A172 (cell line): ENCODE measurements at regions not wholly inside any gene's neighbourhood (a gene's known extent, or its start where the extent isn't known, plus 50 kb on each side); places are given as distances from the start of the nearest gene placed in this dataset.

Source experiments
- DNase-seq: peaks from one replicate; pipeline ENCODE4 v3.0.0-alpha.2; 2015; ENCODE audit warnings: low spot score

DNA sequence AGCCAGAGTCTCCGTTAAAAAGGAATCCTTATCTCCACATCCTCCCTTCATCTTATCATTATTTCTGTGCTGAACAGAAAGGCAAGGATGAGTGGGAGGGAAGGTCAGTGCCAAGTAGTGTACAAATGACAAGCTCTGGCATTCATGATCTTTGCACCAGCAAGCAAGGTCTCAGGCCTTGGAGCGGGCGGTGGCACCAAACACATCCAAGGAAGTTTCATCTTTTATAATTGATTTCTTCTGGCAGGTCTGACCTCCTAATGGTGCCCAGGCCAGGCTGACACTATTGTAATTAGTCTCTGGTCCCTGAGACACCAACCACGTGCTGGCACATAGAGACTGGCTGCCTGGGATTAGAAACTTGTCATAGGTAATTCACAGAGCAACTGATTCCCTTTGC, 336.6 kb downstream of the EN1 start:
- DNase-seq = no peak

DNA sequence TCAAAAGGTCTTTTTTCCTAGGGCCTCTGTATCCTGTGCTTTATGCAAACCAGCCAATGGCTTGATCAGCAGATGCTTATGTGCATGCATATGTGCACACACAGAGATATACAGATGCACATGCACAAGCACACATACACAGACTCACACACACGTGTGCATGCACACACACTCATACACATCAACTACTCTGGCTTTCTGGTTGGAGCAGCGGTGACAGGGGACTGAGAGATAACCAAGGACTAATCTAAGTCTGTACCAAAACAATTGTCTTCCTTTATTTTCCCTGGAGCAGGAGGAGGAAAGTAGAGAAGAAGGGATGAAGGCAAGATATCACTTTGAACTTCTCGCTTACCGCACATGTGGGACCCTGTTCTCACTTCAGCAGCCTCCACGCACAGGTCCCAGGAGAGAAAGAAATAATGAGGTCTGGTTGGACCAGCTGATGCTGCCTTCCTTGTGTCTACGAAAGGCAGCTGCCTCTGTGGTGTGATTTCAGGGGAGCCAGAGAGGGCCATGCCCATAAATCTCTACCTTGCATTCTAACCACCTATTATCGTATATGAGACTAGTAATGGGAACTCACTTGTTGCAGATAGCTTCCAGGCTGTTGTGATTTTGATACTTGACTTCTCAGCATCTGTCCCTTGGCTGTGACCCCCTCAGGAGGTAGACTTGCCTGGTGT, 338.0 kb downstream of the EN1 start:
- no peak for DNase-seq

DNA sequence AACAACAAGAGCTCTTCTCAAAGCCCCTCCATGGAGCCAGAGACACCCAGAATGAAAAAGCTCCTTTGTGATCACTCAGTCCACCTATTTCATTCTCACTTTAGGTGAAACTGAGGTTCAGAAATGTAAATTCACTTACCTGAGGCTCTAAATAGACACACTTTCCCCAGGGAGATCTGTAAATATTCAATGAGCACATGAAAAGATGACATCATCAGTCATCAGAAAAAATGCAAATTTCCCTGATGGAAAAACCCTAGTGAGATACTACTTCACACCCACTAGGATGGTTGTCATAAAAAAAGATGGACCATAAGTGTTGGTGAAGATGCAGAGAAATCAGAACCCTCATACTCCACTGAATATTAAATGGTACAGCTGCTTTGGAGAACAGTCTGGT, 339.2 kb downstream of the EN1 start:
- no peak for DNase-seq

DNA sequence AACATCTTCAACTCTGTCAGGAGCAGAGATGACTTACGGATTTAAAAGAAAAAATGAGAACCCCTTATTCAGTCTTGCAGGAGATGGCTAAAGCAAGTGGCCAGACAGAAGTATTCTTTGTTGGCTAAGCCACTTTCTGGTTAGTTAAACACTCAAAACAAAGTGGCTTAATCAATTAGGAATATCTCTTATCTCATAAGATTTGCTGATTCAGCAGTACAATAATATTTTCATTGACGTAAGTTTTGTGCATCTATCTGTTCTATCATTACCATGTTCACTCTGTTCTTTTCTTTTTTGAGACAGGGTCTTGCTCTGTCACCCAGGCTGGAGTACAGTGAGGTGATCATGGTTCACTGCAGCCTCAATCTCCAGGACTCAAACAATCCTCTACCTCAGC, 342.0 kb downstream of the EN1 start:
- no peak for DNase-seq

DNA sequence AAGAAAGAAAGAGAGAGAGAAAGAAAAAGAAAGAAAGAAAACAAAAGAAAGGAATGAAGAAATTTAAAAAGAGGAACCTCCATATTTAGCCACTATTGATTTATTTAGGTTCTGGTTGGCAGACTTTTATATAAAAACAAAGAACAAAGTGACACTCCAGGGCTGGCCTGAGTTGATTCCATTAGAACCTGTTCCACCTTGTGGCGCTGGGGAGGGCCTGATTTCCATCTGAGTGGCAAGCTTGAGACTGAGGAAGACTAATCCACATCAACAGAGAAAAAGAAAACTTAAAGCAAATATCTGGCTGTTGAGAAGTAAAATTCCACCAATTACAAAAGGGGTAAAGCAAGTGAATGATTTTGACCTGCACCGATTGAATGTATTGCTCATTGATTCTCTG, 345.3 kb downstream of the EN1 start:
- DNase-seq = no peak

DNA sequence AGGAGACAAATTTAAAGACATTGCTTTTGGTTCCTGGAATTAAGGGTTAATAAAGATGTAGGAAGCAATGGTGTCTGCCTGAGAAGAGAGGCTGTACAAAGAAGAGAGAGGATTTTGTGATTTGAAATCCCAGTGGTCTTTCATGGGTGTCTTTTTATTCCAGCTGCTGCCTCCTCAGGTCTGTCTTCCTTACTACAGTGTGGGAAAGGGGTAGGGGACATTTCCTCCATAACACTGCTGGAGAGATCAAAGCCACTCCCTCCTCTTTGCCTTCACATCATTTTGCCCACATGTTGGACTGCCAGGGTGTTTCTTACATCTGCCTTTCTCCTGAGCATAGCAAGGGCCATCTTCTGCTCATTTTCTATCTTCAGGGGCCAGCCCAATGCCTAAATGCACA, 348.5 kb downstream of the EN1 start:
- no peak for DNase-seq

DNA sequence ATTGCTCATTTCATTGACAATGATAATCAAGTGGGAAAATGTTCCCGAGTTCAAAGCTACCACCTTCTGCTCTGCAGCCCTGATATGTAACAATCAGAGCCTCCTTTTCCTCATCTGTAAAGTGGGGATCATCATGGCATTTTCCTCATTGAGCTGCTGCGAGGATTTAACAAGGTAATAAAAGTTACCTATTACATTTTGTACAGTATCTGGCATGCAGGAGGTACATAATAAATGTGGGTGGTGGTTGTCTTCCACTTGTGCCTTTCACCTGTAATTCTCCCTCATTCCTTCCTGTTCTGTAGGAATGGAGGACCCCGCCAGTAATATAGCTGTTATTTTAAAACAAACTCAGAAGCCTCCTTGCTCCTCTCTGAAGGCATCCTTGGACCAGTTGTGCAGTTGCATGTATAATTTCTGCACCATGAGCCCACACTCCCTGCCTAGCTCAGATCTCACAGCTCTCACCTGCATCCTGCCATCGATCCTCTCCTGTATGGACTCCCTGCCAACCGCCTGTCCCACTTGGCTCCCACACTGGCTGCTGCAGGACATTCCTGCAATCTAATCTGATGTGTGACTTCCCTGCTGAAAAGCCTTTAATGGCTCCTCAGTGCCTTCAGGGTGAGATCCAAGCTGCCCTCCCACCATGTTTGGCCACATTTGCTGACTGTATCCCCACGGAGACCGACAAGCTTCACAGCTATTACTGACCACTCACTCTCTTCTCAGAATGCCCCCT, 350.4 kb downstream of the EN1 start:
- no peak for DNase-seq

DNA sequence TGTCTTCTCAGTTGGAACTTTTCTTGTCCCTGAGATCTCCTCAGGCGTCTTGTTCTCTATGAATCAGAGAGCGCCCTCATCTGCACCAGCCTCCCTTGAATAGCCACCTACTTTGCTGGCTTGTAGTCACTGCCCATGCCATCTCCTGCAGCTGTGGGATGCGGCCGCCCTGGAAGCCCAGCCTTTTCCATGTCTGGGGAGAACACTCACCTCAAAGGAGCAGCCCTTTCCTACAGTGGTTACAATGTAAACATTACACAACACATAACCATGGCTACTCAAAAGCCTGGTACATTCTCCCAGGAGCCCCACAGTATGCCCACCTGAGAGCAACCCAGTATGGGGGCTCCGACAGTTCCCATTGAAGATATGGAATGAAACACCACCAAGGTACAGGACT, 351.0 kb downstream of the EN1 start:
- DNase-seq = no peak

DNA sequence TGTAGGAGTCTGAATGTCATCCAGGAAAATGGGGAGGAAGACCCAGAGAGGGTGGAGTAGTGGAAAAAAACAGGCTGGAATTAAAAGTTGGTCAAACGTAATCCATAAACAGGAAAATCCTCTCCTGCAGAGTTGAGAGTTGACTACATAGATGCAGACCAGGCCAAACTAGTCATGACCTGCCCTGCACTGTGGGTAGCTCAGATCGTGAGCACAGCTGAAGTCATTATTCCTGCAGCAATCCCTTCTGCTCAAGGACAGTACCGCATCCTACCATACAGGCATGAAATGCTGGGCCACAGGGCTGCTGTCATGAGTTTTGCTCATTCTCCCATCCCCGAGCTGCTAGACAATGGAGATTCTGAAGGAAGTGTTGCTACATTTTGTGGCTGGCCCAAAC, 352.2 kb downstream of the EN1 start:
- DNase-seq = no peak

DNA sequence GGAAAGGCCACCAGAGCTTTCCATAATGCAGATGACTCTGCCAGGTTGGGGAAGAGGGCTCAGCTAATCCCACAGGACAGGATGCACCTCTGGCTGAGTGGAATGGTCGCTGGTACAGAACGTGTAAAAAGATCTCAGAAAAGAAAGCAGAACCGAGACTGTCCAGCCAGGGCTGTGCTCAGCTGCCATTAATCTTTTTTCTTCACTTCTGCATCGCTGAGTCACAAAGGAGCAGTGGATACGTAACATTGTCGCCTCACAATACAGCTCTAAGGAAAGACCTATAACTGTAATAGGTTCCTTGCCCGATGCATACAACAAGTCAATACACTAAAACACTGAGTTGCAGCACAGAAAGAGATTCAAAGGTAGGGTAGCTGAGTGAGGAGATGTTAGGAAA, 354.2 kb downstream of the EN1 start:
- DNase-seq = no peak

DNA sequence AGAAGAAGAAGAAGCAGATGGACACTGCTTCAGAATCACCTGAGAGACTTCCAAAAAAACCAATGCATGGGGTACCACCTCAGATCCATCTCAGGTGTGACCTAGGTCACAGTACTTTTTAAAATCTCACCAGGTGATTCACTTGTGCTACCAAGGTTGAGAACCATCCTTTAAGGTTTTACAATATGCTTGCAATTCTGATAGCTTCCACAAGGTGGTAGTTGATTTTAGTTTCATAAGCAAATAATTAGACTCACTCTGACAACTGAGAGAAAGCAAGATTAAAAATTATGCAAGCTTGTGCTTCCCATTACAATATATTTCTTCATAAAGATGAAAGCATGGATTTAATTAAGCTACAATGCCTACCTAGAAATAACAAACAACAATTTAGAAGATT, 355.1 kb downstream of the EN1 start:
- no peak for DNase-seq

DNA sequence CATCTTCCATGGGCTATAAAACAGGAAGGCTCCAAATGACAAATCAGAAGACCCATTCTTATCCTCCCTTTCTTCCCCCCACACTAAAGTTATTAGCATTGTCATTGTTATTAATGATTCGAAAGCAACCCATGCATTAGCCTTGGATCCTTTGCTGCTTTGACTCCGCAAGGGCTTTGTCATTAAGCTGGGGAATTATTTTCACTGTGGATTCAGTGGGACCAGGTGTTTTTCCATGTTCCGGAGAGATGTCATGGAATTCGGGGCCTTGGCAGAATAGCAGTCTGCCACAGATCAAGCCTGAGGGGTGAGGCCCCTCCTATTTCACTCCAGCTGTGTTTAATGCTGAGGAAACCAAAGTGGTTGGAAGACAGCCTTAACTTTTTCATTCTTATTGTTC, 357.1 kb downstream of the EN1 start:
- DNase-seq = no peak

DNA sequence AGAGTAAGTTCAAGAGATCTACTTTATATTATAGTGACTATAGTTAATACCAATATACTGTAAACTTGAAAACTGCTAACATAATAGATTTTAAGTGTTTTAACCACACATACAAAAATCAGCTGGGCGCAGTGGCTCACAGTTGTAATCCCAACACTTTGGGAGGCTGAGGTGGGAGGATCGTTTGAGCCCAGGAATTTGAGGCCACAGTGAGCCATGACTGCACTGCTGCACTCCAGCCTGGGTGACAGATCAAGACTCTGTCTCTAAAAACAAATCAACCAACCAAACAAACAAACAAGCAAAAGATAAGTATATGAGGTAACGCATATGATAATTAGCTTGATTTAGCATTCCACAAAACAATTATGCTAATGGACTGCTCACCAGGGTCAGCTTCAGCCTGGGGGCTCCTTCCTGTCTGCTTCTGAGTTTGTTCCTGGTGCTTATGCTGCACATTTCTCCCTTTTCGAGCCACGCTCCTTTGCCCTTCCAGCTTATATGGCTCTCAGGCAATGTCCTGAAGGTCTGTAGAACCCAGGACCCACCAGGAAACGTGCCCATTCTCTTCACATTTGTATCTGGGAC, 357.6 kb downstream of the EN1 start:
- no peak for DNase-seq

DNA sequence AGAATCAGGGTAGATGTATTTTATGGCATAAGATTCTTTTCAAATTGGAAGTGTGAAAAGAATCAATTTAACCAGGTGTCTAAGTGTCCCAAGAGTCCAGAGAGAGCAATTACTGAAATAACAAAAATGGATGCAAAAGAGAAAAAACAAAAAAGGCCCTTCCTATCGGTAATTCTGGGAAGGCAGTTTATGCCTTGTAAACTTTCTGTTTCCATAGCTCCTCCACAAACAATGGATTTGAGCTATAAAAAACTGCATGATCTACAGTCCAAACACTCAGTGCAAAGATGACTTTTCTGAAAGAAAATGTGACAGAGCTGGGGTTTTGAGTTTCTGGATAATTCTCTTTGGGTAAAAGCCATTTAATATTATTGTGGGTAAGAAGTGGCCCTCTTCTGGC, 366.1 kb downstream of the EN1 start:
- no peak for DNase-seq

DNA sequence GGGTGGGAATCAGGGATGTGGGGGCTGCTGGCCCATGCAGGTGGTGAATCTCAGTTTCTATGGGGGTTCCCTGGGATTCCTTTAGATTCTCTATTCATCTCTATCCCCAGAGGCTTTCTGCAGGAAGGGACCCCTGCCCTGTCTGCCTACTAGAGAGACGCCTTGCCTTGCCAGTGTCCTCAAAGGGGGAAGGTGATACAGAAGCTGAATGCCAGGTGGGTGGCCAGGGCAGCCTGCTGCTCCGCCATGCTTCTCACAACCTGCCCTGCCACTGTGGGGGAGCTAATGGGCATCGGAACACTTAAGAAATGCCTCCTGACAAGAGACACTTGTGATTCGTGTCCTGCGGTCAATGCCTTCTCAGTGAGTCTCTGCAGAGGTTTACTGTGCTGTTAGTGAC, 368.4 kb downstream of the EN1 start:
- no peak for DNase-seq

DNA sequence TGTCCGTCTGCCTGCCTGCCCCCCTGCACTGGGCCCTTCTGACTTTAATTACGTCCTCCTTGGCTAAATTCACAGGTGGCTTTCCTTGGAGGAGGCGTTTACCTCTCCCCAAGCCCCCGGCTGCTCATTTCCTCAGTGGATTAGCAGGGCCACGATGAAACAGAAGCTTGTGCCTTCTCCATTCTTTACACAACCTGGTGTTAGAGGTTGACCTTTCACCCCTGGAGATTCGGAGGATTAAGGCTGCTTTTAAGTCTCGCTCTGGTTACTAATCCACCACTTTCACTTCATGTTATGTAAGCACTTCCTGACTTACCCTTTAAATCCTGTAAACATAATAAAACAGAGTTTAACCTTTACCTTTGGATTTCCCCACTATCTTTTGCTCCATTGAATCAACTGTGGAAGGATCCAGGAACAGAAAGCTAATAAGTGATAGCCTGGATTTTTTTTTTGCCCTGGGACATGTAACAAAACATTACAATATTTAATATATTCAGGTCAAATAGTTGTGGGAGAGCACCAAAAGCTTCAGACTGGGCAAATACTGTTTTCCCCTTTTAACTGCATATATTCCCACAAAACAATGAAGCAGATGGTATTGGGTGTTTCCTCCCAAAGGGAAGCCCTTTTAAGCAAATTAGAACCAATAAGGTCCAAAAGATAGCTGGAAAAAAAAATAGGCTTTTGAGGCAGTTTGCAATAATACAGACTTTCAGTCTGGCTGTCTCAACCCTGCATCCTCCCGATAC, 370.2 kb downstream of the EN1 start:
- DNase-seq = no peak

DNA sequence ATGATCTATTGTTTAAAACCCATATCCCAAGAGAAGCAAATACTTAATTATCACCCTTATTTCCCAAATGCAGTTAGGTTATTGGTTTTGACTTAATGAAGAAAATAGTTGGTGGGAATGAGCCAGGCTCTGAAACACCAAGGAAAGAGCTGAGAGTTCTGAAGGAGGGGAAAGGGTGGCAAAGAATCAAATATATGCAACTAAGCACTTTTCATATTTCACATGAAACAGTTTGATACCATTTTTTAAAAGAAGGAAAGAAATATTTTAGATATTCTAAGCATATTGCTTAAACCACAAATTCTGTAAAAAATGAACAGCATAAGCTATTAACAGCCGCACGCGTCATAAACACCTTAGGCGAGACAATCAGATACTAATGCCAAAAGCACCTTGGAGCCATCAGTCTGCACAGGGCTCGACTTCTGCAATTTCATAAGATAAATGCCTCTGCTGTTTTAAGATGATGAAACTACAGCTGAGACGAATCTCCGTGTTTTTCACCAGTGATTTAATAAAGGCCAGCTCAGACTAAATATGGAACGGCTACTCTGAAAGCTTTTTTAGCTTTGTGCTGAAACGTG, 371.7 kb downstream of the EN1 start:
- no peak for DNase-seq

DNA sequence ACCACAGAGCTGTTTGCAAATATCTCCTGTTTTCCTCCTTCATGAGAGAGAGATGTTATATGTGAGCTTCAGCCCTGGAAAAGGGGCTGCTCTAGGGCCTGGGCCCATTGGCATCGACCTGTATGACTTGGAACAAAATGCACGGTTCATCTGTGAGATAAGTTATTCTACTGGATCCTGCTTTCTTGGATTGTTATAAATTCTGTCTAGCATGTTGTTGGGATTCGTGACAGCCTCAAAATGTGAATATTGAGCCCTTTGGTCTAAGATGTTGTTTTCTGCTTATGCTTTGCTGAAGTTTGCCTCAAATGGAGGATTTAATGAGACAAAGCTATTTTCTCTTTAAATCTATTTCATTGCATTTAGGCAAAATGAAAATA, 372.9 kb downstream of the EN1 start:
- DNase-seq = no peak

DNA sequence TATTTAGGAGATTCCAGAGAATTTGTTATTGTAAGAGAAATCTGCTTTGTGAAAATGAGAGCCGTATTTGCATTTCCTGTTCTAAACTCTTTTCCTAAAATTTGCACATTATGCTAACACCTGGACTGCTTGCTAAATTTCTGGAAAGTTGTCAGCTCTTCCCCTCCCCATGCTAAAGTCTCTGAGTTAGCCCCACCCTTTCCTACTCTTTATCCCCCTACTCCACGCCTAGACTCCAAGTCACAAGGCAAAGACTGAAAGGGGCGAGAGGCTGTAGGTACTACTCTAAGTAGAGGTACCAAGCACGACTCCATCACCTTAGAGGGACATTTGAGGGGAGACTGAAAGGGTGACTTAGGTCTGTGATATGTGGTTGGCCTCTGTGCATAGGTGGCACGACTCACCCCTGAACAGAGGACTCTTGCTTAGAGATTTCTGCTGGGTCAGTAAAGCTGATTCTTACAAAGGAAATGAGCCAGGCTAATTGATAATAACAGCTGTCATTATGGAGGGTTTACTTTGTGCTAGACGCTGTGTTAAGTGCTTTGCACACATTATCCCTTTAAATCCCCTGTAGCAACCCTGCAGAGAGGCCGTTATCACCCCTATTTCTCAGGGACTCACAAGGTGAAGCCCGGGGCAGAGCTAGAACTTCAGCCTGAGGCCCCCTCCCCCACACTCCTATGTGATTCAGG, 373.5 kb downstream of the EN1 start:
- DNase-seq = no peak

DNA sequence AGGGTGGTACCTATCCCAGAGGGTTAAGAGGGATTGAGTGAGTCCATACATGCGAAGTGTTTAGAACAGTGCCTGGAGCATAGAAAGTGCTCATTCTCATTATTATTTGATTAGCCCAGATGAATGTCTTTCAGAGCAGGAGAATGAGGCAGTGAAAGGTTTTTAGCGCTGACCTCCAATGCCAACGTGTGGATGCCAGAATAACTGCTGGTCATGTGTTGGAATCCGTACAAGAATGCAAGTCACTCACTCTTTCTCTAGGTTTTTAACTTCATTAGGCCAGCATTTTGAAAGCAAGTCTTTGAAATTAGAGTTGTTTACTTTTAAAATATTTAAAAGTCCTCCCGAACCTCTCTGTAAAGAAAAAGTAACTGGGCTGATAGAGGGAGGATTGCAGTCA, 374.2 kb downstream of the EN1 start:
- DNase-seq = no peak

DNA sequence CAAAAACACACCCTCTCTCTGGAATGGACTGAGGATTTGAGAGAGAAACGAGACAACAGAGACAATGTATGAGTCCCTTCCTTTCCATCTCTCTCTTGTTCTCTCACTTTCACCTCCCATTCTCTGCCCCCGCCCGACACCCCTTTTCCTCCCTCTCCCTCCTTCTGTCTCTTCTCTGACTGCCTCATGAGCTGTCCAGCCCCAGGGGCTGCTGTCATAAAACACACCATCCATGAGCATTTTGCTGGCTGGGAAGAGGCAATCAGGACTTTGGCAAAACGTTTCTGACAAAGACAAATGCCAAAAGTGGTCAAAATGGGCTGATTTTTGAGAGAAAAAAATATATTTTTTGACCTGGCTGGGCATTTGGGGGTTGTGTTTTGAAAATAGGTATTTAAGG, 377.2 kb downstream of the EN1 start:
- DNase-seq = no peak

DNA sequence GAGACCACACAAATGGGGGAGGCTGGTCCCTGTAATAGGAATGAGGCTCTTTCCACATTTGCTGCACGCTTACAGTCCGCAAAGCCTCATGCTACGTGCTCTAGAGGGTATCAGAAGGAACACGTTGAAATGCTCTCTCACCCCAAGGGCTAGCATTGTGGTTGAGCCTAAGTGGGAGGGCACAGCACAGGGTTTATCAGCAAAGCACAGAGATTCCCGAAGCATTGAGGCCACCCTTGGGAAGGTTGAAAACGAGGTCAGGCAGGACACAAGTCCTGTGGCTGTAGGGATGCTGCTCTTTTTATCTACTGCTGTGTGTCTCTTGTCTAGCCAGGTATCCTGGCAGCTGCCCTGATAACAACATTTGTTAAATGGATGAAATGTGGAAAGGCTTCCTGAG, 378.3 kb downstream of the EN1 start:
- DNase-seq = no peak
